ENCODE measurements at regions not wholly inside any gene's neighbourhood (a gene's known extent, or its start where the extent isn't known, plus 50 kb on each side); places are given as distances from the start of the nearest gene placed in this dataset.

DNA sequence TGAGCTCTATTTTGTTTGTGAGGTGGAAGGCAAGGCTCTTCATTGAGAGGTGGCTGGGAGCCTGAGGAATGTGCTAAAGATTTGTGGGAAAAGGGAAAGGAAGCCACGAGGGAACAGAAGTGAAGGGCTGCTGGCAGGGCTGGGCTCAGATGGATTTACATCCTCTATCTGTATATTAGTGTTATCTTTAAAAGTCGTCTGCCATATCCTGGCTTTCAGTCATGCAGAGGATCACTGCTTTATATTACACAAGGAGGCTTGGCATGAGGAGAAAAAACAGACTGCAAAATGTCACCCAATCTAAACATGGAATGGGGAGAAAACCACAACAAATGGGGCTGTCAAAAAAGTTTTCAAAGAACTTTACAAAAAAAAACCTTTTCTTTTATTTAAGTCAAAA is 434.4 kb downstream of the HRH4 start:
- no peak for DNase-seq (ENCODE audit: low spot score)

DNA sequence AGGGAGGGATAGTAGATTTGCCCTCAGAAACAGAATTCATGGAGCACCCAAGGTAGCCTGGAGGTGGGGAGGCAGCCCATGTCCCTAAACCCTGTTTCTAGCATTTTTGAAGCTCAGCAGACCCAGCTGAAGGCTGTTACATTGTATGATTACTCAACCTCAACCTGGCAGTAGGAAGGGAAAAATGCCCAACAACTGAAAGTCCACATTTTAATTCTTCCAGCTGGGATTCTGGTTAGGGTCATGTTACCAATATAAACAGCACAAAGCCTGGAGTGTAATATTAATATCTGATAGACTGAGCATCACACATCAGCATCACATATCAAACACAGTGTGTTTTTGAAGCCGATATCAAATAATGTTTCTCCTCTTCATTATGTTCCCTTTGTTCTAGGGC is 437.0 kb downstream of the HRH4 start:
- no peak for DNase-seq (ENCODE audit: low spot score)

DNA sequence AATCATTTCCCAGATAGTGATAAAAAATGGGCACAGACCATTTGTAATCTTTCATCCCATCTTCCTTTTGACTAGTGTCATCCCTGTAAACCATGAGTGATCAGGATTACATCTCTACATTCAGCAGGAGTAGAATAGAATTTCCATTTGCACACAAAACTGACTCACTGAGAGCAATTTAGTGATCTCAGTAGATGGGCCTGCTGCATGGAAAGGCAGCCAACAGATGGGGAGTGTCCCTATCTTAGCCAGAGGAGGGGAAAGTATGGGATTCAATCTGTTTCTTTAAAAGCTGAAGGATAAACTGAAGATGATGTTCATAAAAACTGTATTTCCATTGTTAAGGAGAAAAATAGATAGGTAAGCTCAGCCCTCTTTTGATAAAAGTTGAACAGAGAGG is 441.7 kb downstream of the ZNF521 start:
- no peak for DNase-seq (ENCODE audit: low spot score)

DNA sequence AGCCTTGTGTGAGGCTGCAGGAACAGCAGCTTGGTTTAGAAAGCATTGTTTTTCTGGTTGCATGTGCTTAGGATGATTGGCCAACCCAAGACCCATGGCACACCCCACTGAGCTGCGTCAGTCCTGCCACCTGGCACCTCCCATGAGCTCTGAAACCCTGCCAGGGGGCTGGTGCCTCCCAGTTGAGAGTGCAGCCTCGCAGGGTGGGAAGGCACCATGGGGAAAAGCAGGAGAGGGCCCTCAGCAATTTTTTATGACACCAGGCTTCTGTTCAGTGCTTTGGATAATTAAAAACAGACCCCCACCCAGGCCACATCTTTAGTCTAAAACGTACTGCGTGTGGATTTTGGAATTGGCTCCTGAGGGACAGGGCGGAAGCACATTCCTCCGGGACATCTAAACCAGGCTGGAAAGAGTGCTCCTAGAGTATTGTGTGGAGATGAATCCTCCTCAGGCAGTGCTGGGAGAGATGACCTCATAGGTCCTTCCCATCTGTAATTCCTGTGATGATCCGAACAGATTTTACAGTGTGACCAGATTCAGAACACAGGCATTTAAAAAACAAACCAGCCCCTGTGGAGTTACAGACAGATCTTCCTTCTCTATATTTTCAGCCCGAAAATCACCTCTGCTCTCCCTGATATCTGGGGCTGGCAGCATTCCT is 438.3 kb downstream of the ZNF521 start:
- DNase-seq (ENCODE audit: low spot score): no peak

DNA sequence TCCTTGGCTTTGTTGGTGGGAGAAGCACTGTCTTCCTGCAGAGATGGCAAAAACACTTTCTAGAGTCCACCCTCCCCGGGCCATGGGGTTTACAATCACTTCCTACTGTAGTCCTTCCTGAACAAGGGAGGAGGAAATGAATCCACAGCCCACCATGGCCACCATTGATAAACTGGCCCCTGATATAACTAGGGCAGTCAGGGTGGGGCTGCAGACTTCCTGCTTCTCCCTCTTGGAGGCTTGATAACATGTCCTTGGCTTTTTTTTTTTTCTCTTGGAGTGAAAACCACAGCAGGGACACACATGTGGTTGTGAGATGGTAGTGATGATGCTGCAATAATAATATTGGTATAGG is 437.8 kb downstream of the ZNF521 start:
- DNase-seq (ENCODE audit: low spot score): no peak

DNA sequence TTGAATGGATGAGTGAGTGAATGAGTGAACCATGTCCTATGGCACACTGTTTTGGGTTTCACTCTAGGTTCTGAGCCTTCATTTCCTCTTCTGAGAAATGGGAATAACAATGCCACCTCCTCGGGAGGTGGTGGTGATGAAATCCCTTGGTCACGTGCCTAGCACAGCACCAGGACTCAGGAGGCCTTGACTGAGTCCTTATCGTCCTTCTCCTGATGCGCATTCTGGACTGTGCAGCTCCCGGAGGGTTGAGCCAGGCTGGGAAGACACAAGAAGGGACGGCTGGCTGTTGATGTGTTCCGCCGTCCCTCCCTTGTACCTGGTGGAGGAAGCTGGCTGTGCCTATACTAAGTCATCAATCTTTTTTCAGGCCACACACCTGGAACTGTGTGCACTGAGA is 437.3 kb downstream of the ZNF521 start:
- no peak for DNase-seq (ENCODE audit: low spot score)

DNA sequence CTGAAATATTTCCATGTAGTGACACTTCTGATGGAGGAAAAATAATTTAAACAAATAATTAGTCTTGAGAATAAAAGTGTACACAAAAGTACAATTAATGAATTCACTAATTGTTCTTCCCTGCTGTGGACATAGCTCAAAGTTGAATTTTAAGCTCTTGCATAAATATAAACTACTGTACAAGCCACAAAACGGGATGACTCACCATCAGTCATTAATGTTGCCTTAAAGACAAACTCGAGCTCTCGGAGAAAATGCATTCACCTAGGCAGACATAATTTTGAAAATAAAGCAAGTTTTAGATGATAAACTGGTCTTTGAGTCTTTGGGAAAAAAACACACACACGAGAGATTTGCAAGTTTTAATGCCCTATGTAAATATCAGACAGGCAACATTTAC is 436.4 kb downstream of the ZNF521 start:
- DNase-seq (ENCODE audit: low spot score): no peak

DNA sequence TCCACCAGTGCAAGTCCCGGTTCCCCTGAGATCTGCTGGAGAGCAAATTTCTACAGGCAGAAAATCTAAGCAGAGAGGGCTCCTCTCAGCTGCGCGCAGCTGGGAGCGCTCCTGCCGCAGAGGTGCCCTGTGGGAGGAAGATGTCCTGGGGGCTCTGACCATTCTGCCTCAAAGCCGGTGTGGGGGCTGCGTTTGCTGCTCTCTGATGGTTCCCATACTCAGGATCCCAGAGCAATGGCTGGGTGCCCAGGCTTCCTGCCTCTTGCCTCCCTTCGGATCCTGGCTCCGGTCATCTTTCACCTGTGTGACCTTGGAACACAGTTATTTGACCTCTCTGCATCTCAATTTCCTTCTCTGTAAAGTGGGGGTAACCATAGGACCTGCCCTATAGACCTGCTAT is 434.2 kb downstream of the ZNF521 start:
- DNase-seq (ENCODE audit: low spot score): no peak

DNA sequence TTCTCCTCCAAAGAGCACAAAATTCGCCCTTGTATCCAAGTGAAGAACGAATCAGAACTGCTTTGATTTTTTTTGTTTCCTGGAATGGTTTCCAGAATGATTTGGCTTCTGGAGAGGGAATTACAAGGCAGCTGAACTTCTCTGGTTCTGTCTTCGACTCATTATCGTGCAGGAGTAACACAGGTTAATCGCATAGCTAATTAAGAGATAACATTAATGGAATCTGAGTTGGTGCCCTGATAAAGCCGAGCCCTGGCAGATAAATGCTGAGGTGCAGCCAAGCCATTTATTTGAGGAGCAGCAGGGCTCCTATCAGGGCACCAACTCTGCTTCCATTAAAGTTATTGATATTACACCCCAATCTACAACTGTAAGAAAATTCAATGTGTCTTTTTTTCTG is 433.7 kb downstream of the ZNF521 start:
- no peak for DNase-seq (ENCODE audit: low spot score)

DNA sequence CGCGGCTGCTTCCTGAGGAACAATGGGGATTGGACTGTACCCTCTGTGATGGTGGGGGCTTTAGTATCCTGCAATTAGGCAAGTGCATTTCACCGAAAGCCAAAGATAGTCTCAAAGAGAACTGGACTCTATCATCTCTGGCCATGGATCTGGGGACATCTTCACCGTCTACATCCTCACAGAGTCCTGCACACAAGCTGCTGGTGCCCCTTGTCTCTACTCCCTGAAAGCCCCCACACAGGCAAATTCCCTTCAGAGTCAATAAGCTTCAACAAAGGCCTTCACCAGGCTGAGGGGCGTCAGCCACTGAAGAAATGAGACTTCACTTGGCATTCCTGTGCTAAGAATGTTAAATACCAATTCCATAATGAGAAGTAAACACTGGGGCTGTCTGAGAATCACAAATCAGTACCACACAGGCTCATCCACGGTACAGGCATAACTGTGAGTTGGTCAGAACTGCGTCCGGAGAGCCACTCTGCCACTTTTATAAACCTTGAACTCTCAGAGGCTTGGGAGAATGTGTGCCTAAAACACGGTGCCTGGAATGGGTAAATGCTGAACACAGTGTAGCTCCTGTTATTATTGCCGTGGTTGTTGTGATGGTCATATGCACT is 432.7 kb downstream of the ZNF521 start:
- DNase-seq (ENCODE audit: low spot score): no peak

DNA sequence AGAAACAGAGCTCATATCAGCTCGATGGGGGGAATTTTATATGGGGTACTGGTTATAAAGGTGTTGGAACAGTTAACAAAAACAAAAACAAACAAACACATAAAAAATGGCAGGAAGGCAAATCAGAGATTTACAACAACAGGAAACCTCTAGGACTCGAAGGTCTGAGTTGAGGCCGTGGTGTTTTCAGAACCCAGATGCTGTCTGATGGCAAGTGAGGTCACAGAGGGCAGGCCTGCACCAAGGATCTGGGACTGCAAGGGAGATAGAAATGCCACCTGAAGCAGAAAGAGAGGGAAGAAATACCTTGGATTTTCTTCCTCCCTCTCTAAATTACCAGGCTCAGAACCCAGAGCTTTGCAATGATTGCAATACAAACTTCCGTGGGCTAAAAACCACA is 429.5 kb downstream of the ZNF521 start:
- DNase-seq (ENCODE audit: low spot score): no peak

DNA sequence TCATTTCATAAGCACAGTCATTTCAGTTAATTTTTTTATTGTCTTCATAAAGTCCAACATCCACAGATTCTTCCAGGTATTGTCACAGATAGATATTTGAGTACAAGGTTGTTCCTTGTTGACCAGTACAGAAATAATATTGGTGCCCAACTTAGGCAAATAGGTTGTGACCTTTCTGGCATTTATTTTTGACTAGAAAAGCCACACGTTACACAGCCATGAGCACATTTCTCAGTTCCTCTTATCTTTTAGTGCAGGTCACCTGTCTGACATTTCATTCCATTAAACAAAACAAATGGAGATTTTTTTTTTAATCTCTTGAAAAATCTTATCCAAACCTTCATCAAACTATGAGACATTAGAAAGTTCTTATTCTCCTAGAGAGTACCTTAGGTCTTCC is 428.8 kb downstream of the ZNF521 start:
- no peak for DNase-seq (ENCODE audit: low spot score)

DNA sequence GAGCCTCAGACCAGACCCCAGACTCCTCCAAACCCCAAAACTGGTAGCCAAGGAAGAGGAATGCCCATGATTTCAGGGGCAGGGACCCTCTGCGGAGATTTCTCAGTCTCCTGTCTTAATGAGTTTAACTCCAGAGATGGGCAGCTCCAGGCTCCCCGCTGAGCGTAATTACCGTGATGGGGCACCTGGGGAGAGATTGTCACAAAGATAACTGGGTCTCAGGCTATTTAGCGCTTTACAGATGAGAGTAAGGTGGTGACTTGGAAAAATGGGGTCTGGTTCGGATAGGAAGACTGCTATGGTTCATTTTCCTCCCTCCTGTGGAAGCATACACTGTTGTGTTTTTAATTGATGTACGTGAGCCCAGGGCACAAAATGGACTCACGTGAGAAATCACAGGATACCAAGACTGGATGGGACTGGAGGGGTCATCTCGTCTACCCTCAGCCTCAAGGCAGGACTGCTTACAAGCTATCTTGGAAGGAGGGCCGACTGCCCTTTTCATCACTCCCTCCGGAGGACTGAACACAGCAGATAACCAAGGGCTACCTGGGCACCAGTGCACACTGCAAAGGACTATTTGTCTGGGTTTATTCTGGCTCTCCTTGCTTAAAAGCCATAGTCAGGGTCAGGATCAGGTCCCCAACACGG is 427.8 kb downstream of the ZNF521 start:
- no peak for DNase-seq (ENCODE audit: low spot score)

DNA sequence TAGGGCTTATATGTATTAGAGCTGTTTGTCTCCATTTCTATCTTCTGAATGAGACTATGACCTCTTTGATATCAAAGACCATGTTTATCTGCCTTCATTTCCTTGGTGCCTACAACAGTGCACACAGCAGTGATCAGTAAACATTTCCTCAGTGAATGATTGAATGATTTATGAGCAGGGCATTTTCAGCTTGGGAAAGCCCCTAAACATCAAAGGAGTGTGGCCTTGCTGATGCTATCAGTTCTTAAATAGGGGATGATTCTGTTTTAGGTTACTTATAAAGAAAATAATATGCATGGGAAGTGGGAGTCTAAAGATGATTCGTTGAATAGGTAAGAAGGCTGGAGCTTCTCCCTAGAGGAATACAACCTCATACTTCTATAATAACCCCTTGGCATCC is 425.3 kb downstream of the ZNF521 start:
- DNase-seq (ENCODE audit: low spot score): no peak

DNA sequence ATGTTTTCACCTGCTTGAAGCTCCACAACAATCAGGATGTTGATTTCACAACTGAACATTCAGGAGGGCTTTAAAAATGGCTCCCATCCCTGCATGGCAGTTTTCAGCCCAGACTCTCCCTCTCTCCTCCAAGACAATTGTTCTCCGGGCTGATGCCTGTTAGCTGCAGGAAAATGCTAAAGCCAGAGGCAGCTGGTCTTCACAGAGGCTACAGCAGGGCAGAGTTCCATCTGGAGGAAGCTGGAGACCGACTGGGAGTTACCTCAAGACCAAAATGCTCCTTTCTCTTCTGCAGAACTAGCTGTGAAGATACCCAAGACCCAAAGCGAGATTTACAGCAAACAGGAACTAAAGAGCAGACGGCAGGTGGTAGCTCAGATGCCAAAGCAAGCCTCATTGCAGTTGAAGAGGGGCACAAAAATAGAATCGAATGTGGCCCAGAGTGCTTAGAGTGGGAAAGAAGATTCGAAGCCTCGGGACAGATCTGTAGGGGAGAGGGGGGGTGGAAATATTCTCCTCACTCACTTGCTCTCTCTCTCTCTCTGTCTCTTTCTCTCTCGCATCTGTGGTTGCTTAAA is 423.6 kb downstream of the ZNF521 start:
- DNase-seq (ENCODE audit: low spot score): no peak

DNA sequence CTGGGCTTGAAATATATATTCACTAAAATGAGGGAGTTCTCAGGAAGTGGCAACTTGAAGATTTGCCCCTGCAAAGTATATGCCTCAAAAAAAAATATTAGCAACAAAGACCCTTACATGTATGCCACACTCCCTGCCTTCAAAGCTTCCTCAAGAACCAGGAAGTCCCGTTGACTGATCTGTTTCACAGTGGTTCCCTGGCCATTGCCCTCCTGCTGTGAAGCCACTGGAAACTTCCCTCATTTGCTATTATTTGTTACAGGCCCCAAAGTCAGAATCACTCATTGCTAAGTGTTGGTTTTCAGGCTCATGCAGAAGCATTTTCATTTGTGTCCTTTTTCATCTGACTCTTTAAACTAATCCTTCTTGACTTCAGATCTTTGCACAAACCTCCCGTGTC is 421.5 kb downstream of the ZNF521 start:
- DNase-seq (ENCODE audit: low spot score): no peak

DNA sequence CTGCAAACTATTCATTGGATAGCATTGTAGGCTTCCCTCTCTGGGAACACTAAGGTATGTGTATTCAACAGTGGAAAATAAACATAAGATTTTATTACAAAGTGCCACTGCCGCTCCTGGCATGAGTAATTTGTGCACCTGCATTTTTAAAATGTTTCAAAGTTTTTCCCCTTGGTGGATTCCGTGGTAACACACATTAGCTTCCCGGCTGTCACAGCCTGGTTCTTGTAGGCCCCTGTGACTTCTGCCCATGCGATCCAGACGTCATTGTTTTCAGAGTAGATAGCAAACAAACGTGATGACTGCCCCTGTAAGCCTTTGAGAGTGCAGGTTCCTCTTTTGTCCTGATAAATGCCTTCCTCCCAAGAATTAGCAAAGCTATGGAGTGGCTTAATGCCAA is 421.0 kb downstream of the ZNF521 start:
- DNase-seq (ENCODE audit: low spot score): no peak

DNA sequence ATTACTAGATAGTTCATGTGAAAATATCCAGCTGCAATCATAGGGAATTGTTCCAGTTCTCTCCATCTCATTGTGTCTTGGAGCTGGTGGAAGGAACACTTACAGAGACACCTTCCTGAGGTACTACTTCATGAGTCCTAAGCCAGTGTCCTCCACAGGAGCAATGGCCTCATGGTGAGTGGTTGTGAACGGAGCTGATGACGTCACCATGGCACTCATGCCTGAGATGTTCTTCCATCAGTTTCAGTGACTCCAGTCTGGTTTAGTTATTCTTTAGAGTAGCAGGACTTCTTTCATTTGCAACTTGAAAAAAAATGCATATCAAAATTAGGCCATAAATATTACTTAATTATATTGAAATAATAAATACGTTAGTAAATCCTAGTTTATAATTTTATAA is 418.6 kb downstream of the ZNF521 start:
- DNase-seq (ENCODE audit: low spot score): no peak

DNA sequence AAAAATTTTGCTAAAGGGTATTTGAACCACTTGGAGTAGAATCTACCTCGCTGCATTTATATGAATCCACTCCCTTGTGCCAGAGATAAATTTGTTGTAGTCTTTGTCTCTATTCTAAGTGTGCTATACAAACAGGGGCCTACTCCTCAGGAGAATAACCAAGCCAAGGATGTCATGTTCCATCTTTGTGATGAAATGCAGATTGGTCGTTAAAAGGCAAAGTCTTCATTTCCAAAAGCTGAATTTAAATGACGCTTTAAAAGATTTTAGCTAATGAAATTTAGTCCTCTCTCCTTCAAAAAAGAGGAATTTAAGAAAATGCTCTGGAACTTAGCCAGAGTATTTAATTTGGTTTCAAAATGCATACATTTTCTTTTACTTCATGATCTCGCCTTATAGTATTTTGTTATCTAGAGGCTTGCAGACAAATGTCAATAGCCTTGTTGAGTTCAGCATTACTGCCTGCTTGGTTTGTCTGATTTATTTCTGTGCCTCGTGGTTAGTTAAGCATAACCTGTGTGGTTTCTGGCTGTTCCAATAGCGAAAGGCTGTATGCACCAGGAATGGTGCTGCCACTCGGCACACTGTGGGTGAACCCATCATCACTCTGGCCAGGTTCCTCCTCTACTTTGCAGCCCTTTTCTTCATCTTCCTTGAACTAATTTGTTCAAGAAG is 417.6 kb downstream of the ZNF521 start:
- DNase-seq (ENCODE audit: low spot score): no peak

DNA sequence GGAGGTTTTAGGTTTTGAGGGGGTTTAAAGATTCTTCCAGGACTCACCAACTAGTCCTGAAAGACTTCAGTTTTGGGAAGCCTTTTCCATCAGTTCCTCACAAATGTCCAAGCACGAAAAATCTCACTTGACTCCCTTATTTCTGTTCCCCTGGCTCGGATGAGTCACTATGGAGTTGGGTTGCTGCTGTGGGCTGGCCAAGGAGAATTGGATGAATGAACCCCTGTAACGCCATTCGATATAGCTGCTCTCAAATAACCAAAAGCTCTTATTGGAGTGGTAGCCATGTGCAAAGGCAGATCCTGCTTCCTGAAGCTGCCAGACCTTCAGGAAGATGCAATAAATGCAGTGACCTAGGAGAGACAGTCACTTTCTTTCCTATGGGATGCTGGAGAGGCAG is 417.0 kb downstream of the ZNF521 start:
- no peak for DNase-seq (ENCODE audit: low spot score)

DNA sequence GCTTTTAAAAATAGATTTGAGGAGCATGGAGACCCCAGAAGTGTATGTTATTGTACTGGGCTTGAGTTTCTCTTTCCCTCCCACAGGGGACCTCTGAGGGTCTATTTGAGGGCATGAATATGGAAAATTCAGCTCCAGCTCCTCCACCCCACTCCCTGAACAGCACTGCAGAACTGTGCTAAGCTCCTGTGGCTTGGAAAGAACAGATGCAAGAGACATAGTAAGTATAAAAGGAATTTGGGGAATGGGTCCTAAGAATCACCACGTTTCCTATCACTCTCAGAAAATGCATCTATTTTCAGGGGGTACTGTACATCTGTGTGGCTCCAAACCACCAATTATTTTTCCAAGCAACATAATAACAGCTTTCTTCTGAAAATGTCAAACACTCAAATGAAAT is 416.1 kb downstream of the ZNF521 start:
- no peak for DNase-seq (ENCODE audit: low spot score)

DNA sequence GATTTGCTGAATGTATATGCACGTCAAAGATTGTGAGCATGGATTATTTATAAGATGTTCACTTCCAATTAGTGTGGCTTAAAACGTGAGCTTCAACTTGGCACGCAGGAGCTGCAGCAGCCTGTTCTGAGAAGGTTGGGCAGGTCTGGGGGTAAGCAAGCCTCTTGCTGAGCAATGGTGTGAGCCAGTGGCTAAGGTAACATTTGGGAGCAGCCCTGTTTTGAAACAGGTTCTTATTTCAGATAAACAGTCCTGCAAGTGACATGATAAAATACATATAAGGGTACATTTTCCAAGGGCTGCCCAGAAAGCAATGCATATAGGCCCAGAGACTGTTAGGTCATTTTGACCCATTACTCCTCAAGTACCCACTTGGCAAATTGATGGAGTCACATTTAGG is 415.3 kb downstream of the ZNF521 start:
- DNase-seq (ENCODE audit: low spot score): no peak

DNA sequence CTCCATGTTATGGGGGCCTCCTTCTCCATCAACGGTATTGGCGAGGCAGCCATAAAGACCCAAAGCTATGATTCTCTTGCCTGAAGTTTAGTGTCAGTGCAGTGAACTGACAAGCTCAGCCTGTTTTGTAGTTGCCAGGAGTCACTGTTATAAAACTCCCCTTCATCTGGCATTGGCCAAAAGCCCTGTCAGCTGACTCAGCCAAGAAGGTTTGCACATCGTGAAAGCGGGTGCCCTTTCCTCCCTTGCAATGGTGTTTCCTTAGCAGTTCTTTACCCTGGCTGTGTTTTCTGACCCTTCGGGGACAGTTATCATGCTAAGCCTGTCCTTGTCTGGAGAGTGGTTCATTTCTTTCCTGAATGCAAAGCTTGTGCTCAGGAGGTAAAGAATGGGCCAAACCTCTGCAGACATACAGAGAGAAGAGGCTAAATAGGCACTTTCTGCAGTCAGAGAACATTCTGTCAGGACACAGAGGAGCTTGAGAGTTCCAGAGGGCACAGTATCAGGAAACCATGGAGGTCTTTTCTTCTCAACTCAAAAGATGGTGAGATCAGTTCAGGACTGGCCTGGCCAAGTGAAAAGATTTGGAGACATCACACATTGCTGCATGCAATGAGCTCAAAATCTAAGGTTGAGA is 414.2 kb downstream of the ZNF521 start:
- no peak for DNase-seq (ENCODE audit: low spot score)
